ENCODE measurements at regions not wholly inside any gene's neighbourhood (a gene's known extent, or its start where the extent isn't known, plus 50 kb on each side); places are given as distances from the start of the nearest gene placed in this dataset.

- no peaks in the 10 kb centered on the region for H3K27me3 Mint-ChIP-seq (ENCODE audit: insufficient read depth)
- H3K4me1 Mint-ChIP-seq (ENCODE audit: low read depth): peaks cover 43% of the 10 kb centered on the region
- no peak overlapping the region for H3K4me3 Mint-ChIP-seq
- TF ChIP-seq CTCF (IDR thresholded peaks at IDR 0.05): no peak
- no peak overlapping the region for H3K27ac Mint-ChIP-seq
- H3K9me3 Mint-ChIP-seq: no peaks in the 10 kb centered on the region
- DNase-seq: no peak
- H3K36me3 Mint-ChIP-seq (ENCODE audit: low read depth): peaks cover 4% of the 10 kb centered on the region; the same call in 1 of the 2 replicates
Observed at GRCh38 chr10:31154996-31155395, 123.3 kb upstream of the ZNF438 start.

- peak overlapping the region; percentile 56 for H3K4me3 Mint-ChIP-seq
Observed at GRCh38 chr10:31157123-31158010, 125.7 kb upstream of the ZNF438 start.

GRCh38 chr10:31158011-31158658 lies 126.5 kb upstream of the ZNF438 start:
- Mint-ChIP-seq H3K36me3 (ENCODE audit: low read depth) (peaks cover 14% of the 10 kb centered on the region), H3K4me3 (peak overlapping the region; percentile 56), H3K27ac (peak overlapping the region; percentile 87), H3K4me1 (ENCODE audit: low read depth) (peaks cover 34% of the 10 kb centered on the region), H3K9me3 (peaks cover 9% of the 10 kb centered on the region), H3K27me3 (ENCODE audit: insufficient read depth) (no peaks in the 10 kb centered on the region)
- DNase-seq: peak; percentile 31
- no peak for TF ChIP-seq CTCF (IDR thresholded peaks at IDR 0.05)

More at GRCh38 chr10:31157123-31158010, 125.7 kb upstream of the ZNF438 start:
- Mint-ChIP-seq H3K36me3 (ENCODE audit: low read depth) (peaks cover 14% of the 10 kb centered on the region), H3K27me3 (ENCODE audit: insufficient read depth) (no peaks in the 10 kb centered on the region), H3K4me1 (ENCODE audit: low read depth) (peaks cover 42% of the 10 kb centered on the region), H3K9me3 (peaks cover 9% of the 10 kb centered on the region), H3K27ac (peak overlapping the region; percentile 87)
- TF ChIP-seq CTCF (IDR thresholded peaks at IDR 0.05): no peak
- peak; percentile 79 for DNase-seq

- Mint-ChIP-seq H3K4me3 (no peak overlapping the region), H3K4me1 (ENCODE audit: low read depth) (peaks cover 9% of the 10 kb centered on the region), H3K27me3 (ENCODE audit: insufficient read depth) (no peaks in the 10 kb centered on the region), H3K36me3 (ENCODE audit: low read depth) (peaks cover 17% of the 10 kb centered on the region), H3K27ac (no peak overlapping the region), H3K9me3 (no peaks in the 10 kb centered on the region; the same call in 1 of the 2 replicates)
- no peak for TF ChIP-seq CTCF (IDR thresholded peaks at IDR 0.05)
- DNase-seq: no peak
Observed at GRCh38 chr10:31166606-31167005, 134.9 kb upstream of the ZNF438 start.

GRCh38 chr10:31170636-31171035 lies 139.0 kb upstream of the ZNF438 start:
- Mint-ChIP-seq H3K9me3 (peaks cover 16% of the 10 kb centered on the region), H3K27ac (no peak overlapping the region), H3K4me3 (no peak overlapping the region), H3K36me3 (ENCODE audit: low read depth) (peaks cover 40% of the 10 kb centered on the region), H3K27me3 (ENCODE audit: insufficient read depth) (no peaks in the 10 kb centered on the region; the same call in 1 of the 2 replicates), H3K4me1 (ENCODE audit: low read depth) (peaks cover 17% of the 10 kb centered on the region)
- TF ChIP-seq CTCF (IDR thresholded peaks at IDR 0.05): no peak
- DNase-seq: no peak
